ENCODE measurements at regions not wholly inside any gene's neighbourhood (a gene's known extent, or its start where the extent isn't known, plus 50 kb on each side); places are given as distances from the start of the nearest gene placed in this dataset.
A peak's percentile ranks its signal among the peaks of the same experiment; 100 is the strongest.

- Histone ChIP-seq H4K8ac (ENCODE audit: low read length) (no peak overlapping the region), H3K9ac (ENCODE audit: low read length) (no peak overlapping the region), H3K79me1 (replicated peaks; ENCODE audit: low read length, poor library complexity, severe bottlenecking) (no peaks in the 10 kb centered on the region), H3K14ac (ENCODE audit: low read length in 2 of 2) (no peak overlapping the region), H2BK5ac (ENCODE audit: low read depth, low read length, poor library complexity, severe bottlenecking) (no peak overlapping the region), H3K27ac (ENCODE audit: low read length, poor library complexity, severe bottlenecking) (no peak overlapping the region), H3K27me3 (ENCODE audit: control insufficient read depth in 1 of 2, insufficient read depth in 1 of 2, low read length in 2 of 2) (peaks cover 0 to 13% of the 10 kb centered on the region in 2 experiments), H2BK12ac (ENCODE audit: low read length in 2 of 2) (no peak overlapping the region), H3K4me1 (ENCODE audit: control insufficient read depth, insufficient read depth, low read depth, low read length) (no peaks in the 10 kb centered on the region), H3K4ac (ENCODE audit: low read depth in 1 of 2, low read length in 2 of 2) (no peak overlapping the region), H3K23ac (ENCODE audit: low read length in 2 of 2) (no peak overlapping the region), H3K18ac (ENCODE audit: low read depth in 1 of 2, low read length in 2 of 2) (no peak overlapping the region), H3K4me2 (ENCODE audit: low read length, poor library complexity, severe bottlenecking) (no peak overlapping the region), H3K36me3 (ENCODE audit: control insufficient read depth in 1 of 2, insufficient read depth in 2 of 2, low read depth in 1 of 2, low read length in 2 of 2) (no peaks in the 10 kb centered on the region), H2AK5ac (ENCODE audit: low read length, severe bottlenecking) (no peak overlapping the region), H2BK15ac (ENCODE audit: low read depth, poor library complexity, severe bottlenecking) (no peak overlapping the region), H3K4me3 (ENCODE audit: insufficient read depth in 1 of 2, low read depth in 1 of 2, low read length in 2 of 2) (no peak overlapping the region), H2BK120ac (ENCODE audit: low read depth, low read length) (no peak overlapping the region), H3K9me3 (ENCODE audit: control insufficient read depth, low read length) (no peaks in the 10 kb centered on the region), H2AFZ (ENCODE audit: low read depth, low read length) (no peak overlapping the region), H4K91ac (ENCODE audit: low read length) (no peak overlapping the region)
- 97% methylated on average over 3 of the region's 4 CpGs for WGBS
- no peak for DNase-seq
These were observed 100.9 kb upstream of the MCTP2 start for GRCh38 chr15:94130504-94130903.

- Histone ChIP-seq H2BK12ac (ENCODE audit: low read length in 2 of 2) (no peak overlapping the region), H3K27me3 (ENCODE audit: control insufficient read depth in 1 of 2, insufficient read depth in 1 of 2, low read length in 2 of 2) (peaks cover 0 to 14% of the 10 kb centered on the region in 2 experiments), H3K18ac (ENCODE audit: low read depth in 1 of 2, low read length in 2 of 2) (no peak overlapping the region), H3K4me1 (ENCODE audit: control insufficient read depth, insufficient read depth, low read depth, low read length) (no peaks in the 10 kb centered on the region), H2BK5ac (ENCODE audit: low read depth, low read length, poor library complexity, severe bottlenecking) (no peak overlapping the region), H3K9ac (ENCODE audit: low read length) (no peak overlapping the region), H2BK15ac (ENCODE audit: low read depth, poor library complexity, severe bottlenecking) (no peak overlapping the region), H3K4me3 (ENCODE audit: insufficient read depth in 1 of 2, low read depth in 1 of 2, low read length in 2 of 2) (no peak overlapping the region), H2BK120ac (ENCODE audit: low read depth, low read length) (no peak overlapping the region), H3K4ac (ENCODE audit: low read depth in 1 of 2, low read length in 2 of 2) (no peak overlapping the region), H2AFZ (ENCODE audit: low read depth, low read length) (no peak overlapping the region), H3K23ac (ENCODE audit: low read length in 2 of 2) (no peak overlapping the region), H3K36me3 (ENCODE audit: control insufficient read depth in 1 of 2, insufficient read depth in 2 of 2, low read depth in 1 of 2, low read length in 2 of 2) (no peaks in the 10 kb centered on the region), H4K91ac (ENCODE audit: low read length) (no peak overlapping the region), H3K79me1 (replicated peaks; ENCODE audit: low read length, poor library complexity, severe bottlenecking) (no peaks in the 10 kb centered on the region), H4K8ac (ENCODE audit: low read length) (no peak overlapping the region), H3K27ac (ENCODE audit: low read length, poor library complexity, severe bottlenecking) (no peak overlapping the region), H3K14ac (ENCODE audit: low read length in 2 of 2) (no peak overlapping the region), H3K9me3 (ENCODE audit: control insufficient read depth, low read length) (no peaks in the 10 kb centered on the region), H3K4me2 (ENCODE audit: low read length, poor library complexity, severe bottlenecking) (no peak overlapping the region), H2AK5ac (ENCODE audit: low read length, severe bottlenecking) (no peak overlapping the region)
- DNase-seq = no peak
- WGBS = 80% methylated on average over 3 of the region's 3 CpGs
These were observed 104.4 kb upstream of the MCTP2 start for GRCh38 chr15:94127006-94127405.

- Histone ChIP-seq H3K4me1 (ENCODE audit: control insufficient read depth, insufficient read depth, low read depth, low read length) (no peaks in the 10 kb centered on the region), H3K79me1 (replicated peaks; ENCODE audit: low read length, poor library complexity, severe bottlenecking) (no peaks in the 10 kb centered on the region)
These were observed 105.7 kb upstream of the MCTP2 start for GRCh38 chr15:94125698-94126097.

GRCh38 chr15:94125156-94125555 is 106.2 kb upstream of the MCTP2 start:
- Histone ChIP-seq H2AK5ac (ENCODE audit: low read length, severe bottlenecking) (no peak overlapping the region), H3K27ac (ENCODE audit: low read length, poor library complexity, severe bottlenecking) (no peak overlapping the region), H2BK15ac (ENCODE audit: low read depth, poor library complexity, severe bottlenecking) (no peak overlapping the region), H2BK12ac (ENCODE audit: low read length in 2 of 2) (no peak overlapping the region), H2AFZ (ENCODE audit: low read depth, low read length) (no peak overlapping the region), H3K27me3 (ENCODE audit: control insufficient read depth in 1 of 2, insufficient read depth in 1 of 2, low read length in 2 of 2) (peaks cover 0 to 14% of the 10 kb centered on the region in 2 experiments), H3K18ac (ENCODE audit: low read depth in 1 of 2, low read length in 2 of 2) (no peak overlapping the region), H3K9ac (ENCODE audit: low read length) (no peak overlapping the region), H2BK5ac (ENCODE audit: low read depth, low read length, poor library complexity, severe bottlenecking) (no peak overlapping the region), H3K36me3 (ENCODE audit: control insufficient read depth in 1 of 2, insufficient read depth in 2 of 2, low read depth in 1 of 2, low read length in 2 of 2) (no peaks in the 10 kb centered on the region), H3K4ac (ENCODE audit: low read depth in 1 of 2, low read length in 2 of 2) (no peak overlapping the region), H3K9me3 (ENCODE audit: control insufficient read depth, low read length) (no peaks in the 10 kb centered on the region), H3K23ac (ENCODE audit: low read length in 2 of 2) (no peak overlapping the region), H3K4me3 (ENCODE audit: insufficient read depth in 1 of 2, low read depth in 1 of 2, low read length in 2 of 2) (no peak overlapping the region), H3K4me1 (ENCODE audit: control insufficient read depth, insufficient read depth, low read depth, low read length) (no peaks in the 10 kb centered on the region), H3K79me1 (replicated peaks; ENCODE audit: low read length, poor library complexity, severe bottlenecking) (no peaks in the 10 kb centered on the region), H4K8ac (ENCODE audit: low read length) (no peak overlapping the region), H2BK120ac (ENCODE audit: low read depth, low read length) (no peak overlapping the region), H3K14ac (ENCODE audit: low read length in 2 of 2) (no peak overlapping the region), H3K4me2 (ENCODE audit: low read length, poor library complexity, severe bottlenecking) (no peak overlapping the region), H4K91ac (ENCODE audit: low read length) (no peak overlapping the region)
- WGBS = 75% methylated on average over 1 of the region's 2 CpGs
- no peak for DNase-seq

More at GRCh38 chr15:94125698-94126097, 105.7 kb upstream of the MCTP2 start:
- Histone ChIP-seq H3K14ac (ENCODE audit: low read length in 2 of 2) (no peak overlapping the region), H3K36me3 (ENCODE audit: control insufficient read depth in 1 of 2, insufficient read depth in 2 of 2, low read depth in 1 of 2, low read length in 2 of 2) (no peaks in the 10 kb centered on the region), H4K8ac (ENCODE audit: low read length) (no peak overlapping the region), H3K23ac (ENCODE audit: low read length in 2 of 2) (no peak overlapping the region), H3K4ac (ENCODE audit: low read depth in 1 of 2, low read length in 2 of 2) (no peak overlapping the region), H3K18ac (ENCODE audit: low read depth in 1 of 2, low read length in 2 of 2) (peak overlapping the region in 1 of 2 experiments; percentile 21), H4K91ac (ENCODE audit: low read length) (no peak overlapping the region), H2BK5ac (ENCODE audit: low read depth, low read length, poor library complexity, severe bottlenecking) (no peak overlapping the region), H2BK12ac (ENCODE audit: low read length in 2 of 2) (no peak overlapping the region), H3K9ac (ENCODE audit: low read length) (no peak overlapping the region), H3K4me2 (ENCODE audit: low read length, poor library complexity, severe bottlenecking) (no peak overlapping the region), H3K9me3 (ENCODE audit: control insufficient read depth, low read length) (no peaks in the 10 kb centered on the region), H2BK120ac (ENCODE audit: low read depth, low read length) (no peak overlapping the region), H3K27me3 (ENCODE audit: control insufficient read depth in 1 of 2, insufficient read depth in 1 of 2, low read length in 2 of 2) (peaks cover 0 to 14% of the 10 kb centered on the region in 2 experiments), H2AFZ (ENCODE audit: low read depth, low read length) (no peak overlapping the region), H3K4me3 (ENCODE audit: insufficient read depth in 1 of 2, low read depth in 1 of 2, low read length in 2 of 2) (no peak overlapping the region), H2AK5ac (ENCODE audit: low read length, severe bottlenecking) (no peak overlapping the region), H3K27ac (ENCODE audit: low read length, poor library complexity, severe bottlenecking) (no peak overlapping the region), H2BK15ac (ENCODE audit: low read depth, poor library complexity, severe bottlenecking) (no peak overlapping the region)
- DNase-seq = no peak
- 100% methylated on average over 1 of the region's 2 CpGs for WGBS
